ENCODE measurements at regions not wholly inside any gene's neighbourhood (a gene's known extent, or its start where the extent isn't known, plus 50 kb on each side); places are given as distances from the start of the nearest gene placed in this dataset.
A peak's percentile ranks its signal among the peaks of the same experiment; 100 is the strongest.

DNA sequence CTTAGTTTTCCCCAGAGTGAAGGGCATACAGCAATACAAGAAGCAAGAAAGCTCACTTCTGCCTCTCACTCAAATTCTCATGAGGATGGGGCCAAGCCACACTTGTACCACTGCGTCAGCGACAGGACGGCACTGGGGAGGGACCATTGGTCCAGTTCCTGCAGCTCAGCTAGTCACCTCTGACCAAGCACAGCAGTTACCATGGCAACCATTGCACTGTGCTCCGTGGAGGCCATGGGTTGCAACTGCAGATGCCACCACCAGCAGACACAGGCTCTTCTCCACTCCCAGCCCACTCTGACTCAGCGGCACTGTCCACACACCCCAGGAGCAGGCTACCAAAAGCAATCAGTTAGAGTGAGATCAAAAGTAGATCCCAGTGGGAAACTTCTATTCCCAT, 441.1 kb upstream of the ARID1B start:
- WGBS, 4 donors: 65 to 73% (median 66%) methylated on average over 5 of the region's 5 CpGs
- no peaks in the 10 kb centered on the region for H3K4me1 ChIP-seq (replicated peaks in 1 of 2)
- DNase-seq: peak in 1 of 7 donors; percentile 59
- H3K36me3 ChIP-seq (replicated peaks in 1 of 2): no peaks in the 10 kb centered on the region
- intact Hi-C loops (cut with DNase I): no loop called here
- TF ChIP-seq POLR2A (IDR thresholded peaks at IDR 0.05): no peak
- TF ChIP-seq, protein P1, sequence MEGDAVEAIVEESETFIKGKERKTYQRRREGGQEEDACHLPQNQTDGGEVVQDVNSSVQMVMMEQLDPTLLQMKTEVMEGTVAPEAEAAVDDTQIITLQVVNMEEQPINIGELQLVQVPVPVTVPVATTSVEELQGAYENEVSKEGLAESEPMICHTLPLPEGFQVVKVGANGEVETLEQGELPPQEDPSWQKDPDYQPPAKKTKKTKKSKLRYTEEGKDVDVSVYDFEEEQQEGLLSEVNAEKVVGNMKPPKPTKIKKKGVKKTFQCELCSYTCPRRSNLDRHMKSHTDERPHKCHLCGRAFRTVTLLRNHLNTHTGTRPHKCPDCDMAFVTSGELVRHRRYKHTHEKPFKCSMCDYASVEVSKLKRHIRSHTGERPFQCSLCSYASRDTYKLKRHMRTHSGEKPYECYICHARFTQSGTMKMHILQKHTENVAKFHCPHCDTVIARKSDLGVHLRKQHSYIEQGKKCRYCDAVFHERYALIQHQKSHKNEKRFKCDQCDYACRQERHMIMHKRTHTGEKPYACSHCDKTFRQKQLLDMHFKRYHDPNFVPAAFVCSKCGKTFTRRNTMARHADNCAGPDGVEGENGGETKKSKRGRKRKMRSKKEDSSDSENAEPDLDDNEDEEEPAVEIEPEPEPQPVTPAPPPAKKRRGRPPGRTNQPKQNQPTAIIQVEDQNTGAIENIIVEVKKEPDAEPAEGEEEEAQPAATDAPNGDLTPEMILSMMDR (IDR thresholded peaks at IDR 0.05): no peak
- H3K27me3 ChIP-seq: no peaks in the 10 kb centered on the region
- H3K9me3 ChIP-seq (replicated peaks in 1 of 3): no peaks in the 10 kb centered on the region
- no peak overlapping the region for H3K27ac ChIP-seq
- H3K4me3 ChIP-seq: no peak overlapping the region

DNA sequence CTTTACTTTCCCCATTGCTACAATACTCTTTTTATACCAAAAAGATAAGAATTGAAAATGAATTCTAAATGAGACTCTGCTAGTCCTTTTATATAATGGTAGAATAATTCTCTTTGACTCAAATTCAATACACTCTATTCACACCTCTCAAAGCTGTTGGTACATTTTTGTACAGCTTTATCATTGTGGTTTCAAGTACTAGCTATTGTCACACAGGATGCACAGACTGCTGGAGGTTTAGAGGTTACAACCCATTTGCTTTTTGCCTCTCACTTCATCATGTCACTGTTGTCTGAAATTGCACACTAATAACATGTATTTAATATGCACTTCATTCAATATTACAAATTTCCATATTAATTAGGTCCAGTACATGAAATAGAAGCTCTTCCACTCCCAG, 442.2 kb upstream of the ARID1B start:
- Histone ChIP-seq H3K4me1 (replicated peaks in 1 of 2) (no peaks in the 10 kb centered on the region), H3K4me3 (no peak overlapping the region), H3K27me3 (no peaks in the 10 kb centered on the region), H3K36me3 (replicated peaks in 1 of 2) (no peaks in the 10 kb centered on the region), H3K9me3 (replicated peaks in 1 of 3) (no peaks in the 10 kb centered on the region), H3K27ac (no peak overlapping the region)
- TF ChIP-seq, protein P1 (IDR thresholded peaks at IDR 0.05): no peak
- TF ChIP-seq POLR2A (IDR thresholded peaks at IDR 0.05): no peak
- DNase-seq: no peak
- intact Hi-C loops (cut with DNase I): no loop called here

DNA sequence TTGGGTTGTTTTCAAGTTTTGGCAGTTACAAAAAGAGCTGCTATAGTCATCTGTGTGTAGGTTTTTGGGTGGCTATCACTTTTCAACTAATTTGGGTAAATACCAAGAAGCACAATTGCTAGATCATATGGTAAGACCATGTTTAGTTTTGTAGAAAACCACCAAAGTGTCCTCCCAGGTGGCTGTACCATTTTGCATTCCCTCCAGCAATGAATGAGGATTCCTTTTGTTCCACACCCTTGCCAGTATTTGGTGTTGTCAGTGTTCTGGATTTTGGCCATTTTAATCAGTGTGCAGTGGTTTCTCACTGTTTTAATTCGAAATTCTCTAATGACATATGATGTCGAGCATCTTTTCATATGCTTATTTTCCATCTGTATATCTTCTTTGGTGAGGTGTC, 457.5 kb upstream of the ARID1B start:
- WGBS, 4 donors: 44 to 63% (median 60%) methylated on average over 2 of the region's 2 CpGs
- Histone ChIP-seq H3K36me3 (replicated peaks in 1 of 2) (no peaks in the 10 kb centered on the region), H3K4me1 (replicated peaks in 1 of 2) (no peaks in the 10 kb centered on the region), H3K27ac (no peak overlapping the region), H3K27me3 (no peaks in the 10 kb centered on the region), H3K9me3 (replicated peaks in 1 of 3) (no peaks in the 10 kb centered on the region), H3K4me3 (no peak overlapping the region)
- DNase-seq: no peak
- intact Hi-C loops (cut with DNase I): no loop called here
- no peak for TF ChIP-seq POLR2A (IDR thresholded peaks at IDR 0.05)
- TF ChIP-seq, protein P1 (IDR thresholded peaks at IDR 0.05): no peak

DNA sequence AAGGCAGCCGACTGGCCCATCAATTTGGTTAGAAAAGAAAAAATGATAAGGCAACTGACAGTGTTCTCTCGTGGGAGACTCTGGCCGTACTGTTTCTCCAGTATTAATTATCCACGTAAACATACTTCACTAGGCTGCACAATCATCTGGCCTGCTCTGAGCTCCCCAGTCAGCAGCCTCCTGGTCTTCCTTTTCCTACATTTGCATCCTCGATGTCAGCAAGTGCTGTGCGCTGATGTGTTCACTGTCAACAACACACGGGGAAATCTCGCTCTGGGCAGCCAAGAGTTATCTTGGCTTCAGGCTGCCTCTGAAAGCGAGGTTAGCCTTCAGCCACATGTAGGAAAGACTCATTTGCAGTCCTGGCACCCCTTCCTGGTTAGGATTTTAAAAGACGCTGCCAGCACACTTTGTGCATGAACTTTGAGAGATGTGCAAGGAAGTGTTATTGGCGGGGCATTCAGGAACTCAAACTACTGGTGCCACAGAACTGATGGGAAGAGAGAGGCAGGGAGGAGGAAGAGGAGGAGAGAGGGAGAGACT, 460.5 kb upstream of the ARID1B start:
- Histone ChIP-seq H3K27me3 (no peaks in the 10 kb centered on the region), H3K9me3 (replicated peaks in 1 of 3) (no peaks in the 10 kb centered on the region), H3K27ac (no peak overlapping the region), H3K4me1 (replicated peaks in 1 of 2) (no peaks in the 10 kb centered on the region), H3K36me3 (replicated peaks in 1 of 2) (no peaks in the 10 kb centered on the region), H3K4me3 (no peak overlapping the region)
- WGBS, 4 donors: 72 to 81% (median 73%) methylated on average over 11 of the region's 11 CpGs
- intact Hi-C loops (cut with DNase I): no loop called here
- TF ChIP-seq, protein P1 (IDR thresholded peaks at IDR 0.05): no peak
- no peak for TF ChIP-seq POLR2A (IDR thresholded peaks at IDR 0.05)
- DNase-seq: no peak
